ENCODE measurements at regions not wholly inside any gene's neighbourhood (a gene's known extent, or its start where the extent isn't known, plus 50 kb on each side); places are given as distances from the start of the nearest gene placed in this dataset.

DNA sequence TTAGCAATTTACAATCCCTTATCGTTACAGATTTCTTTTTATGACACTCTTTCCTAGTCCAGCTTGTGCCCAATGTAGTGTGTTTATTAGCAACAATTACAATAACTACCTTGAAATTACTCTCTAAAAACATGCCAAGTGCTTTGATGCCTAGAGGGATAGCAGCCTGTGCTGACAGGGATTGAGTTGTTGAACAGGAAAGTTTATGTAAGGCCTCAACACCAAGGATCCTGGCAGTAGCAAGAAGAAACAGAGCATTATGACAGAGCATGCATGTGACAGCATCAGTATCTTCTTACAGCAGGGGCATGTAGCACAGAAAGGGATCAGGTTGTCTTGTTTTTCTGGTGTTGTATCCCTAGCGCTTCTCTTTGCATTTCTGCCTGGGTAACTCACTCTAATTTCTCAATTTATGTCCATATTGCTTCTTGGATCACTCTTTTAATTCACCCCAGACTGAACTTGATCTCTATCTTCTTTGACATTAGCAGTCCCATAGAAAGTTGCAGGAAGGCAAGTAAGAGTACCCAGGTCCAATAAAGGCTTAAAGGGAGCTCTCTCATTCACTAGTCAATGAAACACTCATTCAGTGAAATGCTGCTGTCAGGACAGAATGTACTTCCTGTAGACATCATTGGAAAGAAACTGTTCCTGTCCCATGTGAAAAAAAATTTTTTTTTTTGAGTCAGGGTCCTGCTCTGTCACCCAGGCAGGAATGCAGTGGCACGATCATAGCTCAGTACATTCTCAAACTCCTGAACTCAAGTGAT lies 220.0 kb upstream of the GRIP1 start:
- TF ChIP-seq SPI1 (IDR thresholded peaks at IDR 0.05; ENCODE audit: low read depth, low read length): no peak
- DNase-seq (ENCODE audit: insufficient read length, low spot score) (no peak), FAIRE-seq (no peak)

GRCh38 chr12:66899588-66899987 lies 220.7 kb upstream of the GRIP1 start:
- TF ChIP-seq POLR2AphosphoS5 (IDR thresholded peaks at IDR 0.05; ENCODE audit: low read depth, low read length) (no peak), POLR2A (IDR thresholded peaks at IDR 0.05; ENCODE audit: low read depth, low read length) (no peak), PAX5 (IDR thresholded peaks at IDR 0.05; ENCODE audit: insufficient read depth, low read length, severe bottlenecking) (no peak), SPI1 (IDR thresholded peaks at IDR 0.05; ENCODE audit: low read depth, low read length) (no peak), TAF1 (IDR thresholded peaks at IDR 0.05; ENCODE audit: low read depth, low read length) (no peak), POU2F2 (IDR thresholded peaks at IDR 0.05; ENCODE audit: low read depth, low read length) (no peak)
- no peak for DNase-seq (ENCODE audit: insufficient read length, low spot score)
- no peak for FAIRE-seq

- no peak for TF ChIP-seq POLR2A (IDR thresholded peaks at IDR 0.05; ENCODE audit: low read depth, low read length)
- no peak for TF ChIP-seq PAX5 (IDR thresholded peaks at IDR 0.05; ENCODE audit: insufficient read depth, low read length, severe bottlenecking)
- TF ChIP-seq TAF1 (IDR thresholded peaks at IDR 0.05; ENCODE audit: low read depth, low read length): no peak
- TF ChIP-seq POLR2AphosphoS5 (IDR thresholded peaks at IDR 0.05; ENCODE audit: low read depth, low read length): no peak
- no peak for TF ChIP-seq SPI1 (IDR thresholded peaks at IDR 0.05; ENCODE audit: low read depth, low read length)
- TF ChIP-seq POU2F2 (IDR thresholded peaks at IDR 0.05; ENCODE audit: low read depth, low read length): no peak
- FAIRE-seq (no peak), DNase-seq (ENCODE audit: insufficient read length, low spot score) (no peak)
Observed at GRCh38 chr12:66900616-66901015, 221.7 kb upstream of the GRIP1 start.

- FAIRE-seq: peak; percentile 79
- DNase-seq (ENCODE audit: insufficient read length, low spot score): peak; percentile 4
- peak; percentile 51 for TF ChIP-seq SPI1 (IDR thresholded peaks at IDR 0.05; ENCODE audit: low read depth, low read length)
- TF ChIP-seq POU2F2 (IDR thresholded peaks at IDR 0.05; ENCODE audit: low read depth, low read length): no peak
Observed at GRCh38 chr12:66901138-66901932, 222.5 kb upstream of the GRIP1 start.

DNA sequence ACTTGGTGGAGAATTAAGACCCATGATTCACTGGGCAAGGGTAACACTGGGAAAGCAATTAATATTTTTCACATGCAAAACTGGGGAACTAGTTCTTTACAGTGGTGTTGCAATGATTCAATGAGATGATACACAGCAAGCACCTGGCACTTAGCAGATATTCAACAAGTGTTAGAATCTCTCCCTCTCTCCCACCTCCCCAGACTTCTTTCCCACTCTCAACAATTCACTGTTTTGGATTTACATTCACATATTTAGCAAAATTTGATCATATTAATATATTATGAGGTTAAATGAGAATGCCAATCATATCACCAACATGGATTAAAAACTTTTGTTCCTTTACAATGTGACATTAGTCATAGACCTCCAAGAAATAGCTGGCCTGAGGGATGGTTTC lies 223.1 kb upstream of the GRIP1 start:
- FAIRE-seq (no peak), DNase-seq (ENCODE audit: insufficient read length, low spot score) (no peak)
- no peak for TF ChIP-seq TAF1 (IDR thresholded peaks at IDR 0.05; ENCODE audit: low read depth, low read length)
- TF ChIP-seq POU2F2 (IDR thresholded peaks at IDR 0.05; ENCODE audit: low read depth, low read length): no peak
- no peak for TF ChIP-seq POLR2AphosphoS5 (IDR thresholded peaks at IDR 0.05; ENCODE audit: low read depth, low read length)
- no peak for TF ChIP-seq POLR2A (IDR thresholded peaks at IDR 0.05; ENCODE audit: low read depth, low read length)
- TF ChIP-seq SPI1 (IDR thresholded peaks at IDR 0.05; ENCODE audit: low read depth, low read length): no peak
- TF ChIP-seq PAX5 (IDR thresholded peaks at IDR 0.05; ENCODE audit: insufficient read depth, low read length, severe bottlenecking): no peak

GRCh38 chr12:66903782-66904396 lies 225.0 kb upstream of the GRIP1 start:
- TF ChIP-seq TAF1 (IDR thresholded peaks at IDR 0.05; ENCODE audit: low read depth, low read length) (no peak), PAX5 (IDR thresholded peaks at IDR 0.05; ENCODE audit: insufficient read depth, low read length, severe bottlenecking) (no peak), POU2F2 (IDR thresholded peaks at IDR 0.05; ENCODE audit: low read depth, low read length) (no peak), POLR2AphosphoS5 (IDR thresholded peaks at IDR 0.05; ENCODE audit: low read depth, low read length) (no peak), POLR2A (IDR thresholded peaks at IDR 0.05; ENCODE audit: low read depth, low read length) (no peak), SPI1 (IDR thresholded peaks at IDR 0.05; ENCODE audit: low read depth, low read length) (no peak)
- DNase-seq (ENCODE audit: insufficient read length, low spot score) (no peak), FAIRE-seq (no peak)

- no peak for TF ChIP-seq PAX5 (IDR thresholded peaks at IDR 0.05; ENCODE audit: insufficient read depth, low read length, severe bottlenecking)
- no peak for TF ChIP-seq SPI1 (IDR thresholded peaks at IDR 0.05; ENCODE audit: low read depth, low read length)
- TF ChIP-seq POLR2A (IDR thresholded peaks at IDR 0.05; ENCODE audit: low read depth, low read length): no peak
- TF ChIP-seq POU2F2 (IDR thresholded peaks at IDR 0.05; ENCODE audit: low read depth, low read length): no peak
- no peak for TF ChIP-seq TAF1 (IDR thresholded peaks at IDR 0.05; ENCODE audit: low read depth, low read length)
Observed at GRCh38 chr12:66905201-66905600, 226.3 kb upstream of the GRIP1 start.

DNA sequence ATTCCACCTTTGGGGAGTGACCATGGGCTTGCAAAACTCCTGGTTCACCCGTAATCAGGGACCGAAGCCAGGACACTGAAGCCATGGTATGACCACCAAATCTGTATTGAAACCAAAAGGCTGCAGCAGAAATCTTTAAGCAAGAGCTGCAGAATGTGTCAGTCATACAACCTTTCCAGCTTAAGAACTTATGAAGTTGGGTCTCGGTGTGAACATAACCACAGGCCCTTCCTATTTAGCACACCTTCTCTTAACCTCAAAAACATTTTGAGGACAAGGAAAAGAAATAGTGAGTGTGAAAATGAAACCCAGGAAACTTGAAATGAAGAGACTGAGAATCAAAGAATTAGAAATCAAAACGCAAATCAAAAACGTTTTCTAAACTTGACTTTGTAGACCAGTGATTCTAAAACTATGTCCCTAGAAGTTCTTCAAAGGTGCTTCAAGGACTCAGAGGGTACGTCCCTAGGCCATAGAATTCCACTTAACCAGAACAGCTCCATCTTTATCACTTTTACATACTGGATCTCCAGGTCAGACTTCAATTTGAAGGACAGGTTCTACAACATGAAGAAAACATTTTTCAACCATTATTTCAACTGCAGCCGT lies 231.6 kb upstream of the GRIP1 start:
- FAIRE-seq (no peak), DNase-seq (ENCODE audit: insufficient read length, low spot score) (no peak)
- TF ChIP-seq TAF1 (IDR thresholded peaks at IDR 0.05; ENCODE audit: low read depth, low read length) (no peak), PAX5 (IDR thresholded peaks at IDR 0.05; ENCODE audit: insufficient read depth, low read length, severe bottlenecking) (no peak), POU2F2 (IDR thresholded peaks at IDR 0.05; ENCODE audit: low read depth, low read length) (no peak), POLR2AphosphoS5 (IDR thresholded peaks at IDR 0.05; ENCODE audit: low read depth, low read length) (no peak), SPI1 (IDR thresholded peaks at IDR 0.05; ENCODE audit: low read depth, low read length) (no peak), POLR2A (IDR thresholded peaks at IDR 0.05; ENCODE audit: low read depth, low read length) (no peak)

More at GRCh38 chr12:66905201-66905600, 226.3 kb upstream of the GRIP1 start:
- no peak for FAIRE-seq
- DNase-seq (ENCODE audit: insufficient read length, low spot score): no peak

DNA sequence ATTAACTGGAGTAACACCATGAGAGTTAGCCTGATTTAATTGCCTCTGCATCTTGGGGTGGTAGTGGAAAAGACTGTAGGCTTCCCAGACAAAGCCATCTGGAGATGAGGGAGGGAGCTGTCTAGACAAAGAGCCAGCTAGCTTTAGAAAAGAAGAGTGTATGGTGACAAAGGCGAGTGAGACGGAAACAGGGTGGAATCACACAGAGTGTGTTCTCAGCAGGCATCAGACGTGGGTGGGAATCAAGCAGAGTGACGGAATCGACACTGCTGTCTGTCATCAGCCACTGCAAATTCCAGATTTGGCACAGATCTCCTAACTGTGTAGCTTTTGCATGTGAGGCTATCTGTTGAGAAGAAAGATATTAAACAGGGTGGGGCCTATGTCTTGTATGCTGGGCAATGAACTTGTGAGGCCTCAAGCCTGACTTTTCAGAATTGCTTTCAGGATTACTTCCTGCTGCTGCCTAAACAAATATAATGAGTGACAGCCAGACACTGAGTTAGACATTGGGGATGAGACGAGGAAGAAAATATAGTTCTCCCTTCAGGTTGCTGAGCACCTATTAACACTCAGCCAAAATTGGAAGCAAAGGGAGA lies 236.5 kb upstream of the GRIP1 start:
- FAIRE-seq: no peak
- no peak for DNase-seq (ENCODE audit: insufficient read length, low spot score)
- TF ChIP-seq POLR2A (IDR thresholded peaks at IDR 0.05; ENCODE audit: low read depth, low read length): no peak

Data from GM12891 (cell line).